ENCODE measurements at regions not wholly inside any gene's neighbourhood (a gene's known extent, or its start where the extent isn't known, plus 50 kb on each side); places are given as distances from the start of the nearest gene placed in this dataset.

DNA sequence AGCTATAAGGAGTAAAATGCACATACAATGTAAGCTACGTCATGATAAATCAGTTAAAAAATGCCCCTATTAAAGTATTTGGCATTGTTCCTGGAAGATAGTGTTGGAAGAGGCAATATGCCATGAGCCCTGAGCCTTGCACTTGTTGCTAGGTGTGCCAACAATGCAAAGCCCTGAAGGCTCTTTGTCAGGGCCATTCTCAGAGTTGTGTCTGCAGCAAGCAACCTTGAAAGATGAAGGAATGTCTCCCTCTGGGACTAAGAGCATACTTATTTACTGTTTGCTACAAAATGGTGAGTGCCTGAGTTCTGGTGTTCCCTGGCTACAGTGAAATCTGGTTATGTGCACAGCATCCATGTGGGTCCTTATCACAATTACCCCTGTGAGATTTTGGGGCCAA is 322.3 kb upstream of the FAT3 start:
- TF ChIP-seq, protein P1, sequence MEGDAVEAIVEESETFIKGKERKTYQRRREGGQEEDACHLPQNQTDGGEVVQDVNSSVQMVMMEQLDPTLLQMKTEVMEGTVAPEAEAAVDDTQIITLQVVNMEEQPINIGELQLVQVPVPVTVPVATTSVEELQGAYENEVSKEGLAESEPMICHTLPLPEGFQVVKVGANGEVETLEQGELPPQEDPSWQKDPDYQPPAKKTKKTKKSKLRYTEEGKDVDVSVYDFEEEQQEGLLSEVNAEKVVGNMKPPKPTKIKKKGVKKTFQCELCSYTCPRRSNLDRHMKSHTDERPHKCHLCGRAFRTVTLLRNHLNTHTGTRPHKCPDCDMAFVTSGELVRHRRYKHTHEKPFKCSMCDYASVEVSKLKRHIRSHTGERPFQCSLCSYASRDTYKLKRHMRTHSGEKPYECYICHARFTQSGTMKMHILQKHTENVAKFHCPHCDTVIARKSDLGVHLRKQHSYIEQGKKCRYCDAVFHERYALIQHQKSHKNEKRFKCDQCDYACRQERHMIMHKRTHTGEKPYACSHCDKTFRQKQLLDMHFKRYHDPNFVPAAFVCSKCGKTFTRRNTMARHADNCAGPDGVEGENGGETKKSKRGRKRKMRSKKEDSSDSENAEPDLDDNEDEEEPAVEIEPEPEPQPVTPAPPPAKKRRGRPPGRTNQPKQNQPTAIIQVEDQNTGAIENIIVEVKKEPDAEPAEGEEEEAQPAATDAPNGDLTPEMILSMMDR (IDR thresholded peaks at IDR 0.05) = no peak
- TF ChIP-seq POLR2A (IDR thresholded peaks at IDR 0.05) = no peak
